Skeletal muscle cell (primary cell): ENCODE measurements at regions not wholly inside any gene's neighbourhood (a gene's known extent, or its start where the extent isn't known, plus 50 kb on each side); places are given as distances from the start of the nearest gene placed in this dataset.
"Not testable (repeated sequence)": the region's sequence is repeated elsewhere in the genome, so short reads cannot be mapped to it uniquely, and the experiment has no call there.

Experiments used
- DNase-seq: peaks from one replicate; pipeline ENCODE4 v3.0.0-alpha.2; 2010; ENCODE audit warnings: low read depth
- H3K4me3 ChIP-seq: 2 replicates; pipeline ENCODE4 v1.5.1; 2011; ENCODE audit warnings: low read depth, mild to moderate bottlenecking, control low read depth, low read length, moderate library complexity

DNA sequence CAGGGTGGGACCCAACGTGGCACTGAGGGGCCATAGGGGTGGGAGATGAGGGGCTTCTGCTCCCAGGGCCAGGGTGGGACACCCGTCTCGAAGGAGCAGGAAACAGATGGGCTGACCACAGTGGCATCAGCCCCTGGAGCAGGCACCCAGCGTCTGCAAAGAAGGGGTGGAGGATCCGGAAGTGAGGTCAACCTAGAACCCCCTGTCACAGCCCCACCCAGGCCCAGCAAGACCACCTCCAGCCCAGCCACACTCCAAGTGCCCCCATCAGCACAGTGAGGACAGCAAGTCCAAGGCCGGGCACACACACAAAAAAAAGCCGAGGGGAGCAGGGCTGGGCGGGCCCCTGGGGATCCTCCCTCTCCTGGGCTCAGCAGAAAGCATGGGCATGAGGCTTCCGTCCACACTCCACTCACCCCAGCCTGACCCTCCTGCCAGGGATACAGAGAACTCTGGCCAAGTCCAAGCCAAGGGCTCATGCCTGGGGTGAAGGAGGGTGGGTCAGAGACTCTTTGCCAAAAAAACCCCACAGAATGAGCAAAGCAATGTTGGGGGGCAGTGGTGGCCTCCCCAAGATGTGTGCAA, 111.0 kb downstream of the FOXL3 start:
- H3K4me3 ChIP-seq: no peak overlapping the region
- DNase-seq: no peak

DNA sequence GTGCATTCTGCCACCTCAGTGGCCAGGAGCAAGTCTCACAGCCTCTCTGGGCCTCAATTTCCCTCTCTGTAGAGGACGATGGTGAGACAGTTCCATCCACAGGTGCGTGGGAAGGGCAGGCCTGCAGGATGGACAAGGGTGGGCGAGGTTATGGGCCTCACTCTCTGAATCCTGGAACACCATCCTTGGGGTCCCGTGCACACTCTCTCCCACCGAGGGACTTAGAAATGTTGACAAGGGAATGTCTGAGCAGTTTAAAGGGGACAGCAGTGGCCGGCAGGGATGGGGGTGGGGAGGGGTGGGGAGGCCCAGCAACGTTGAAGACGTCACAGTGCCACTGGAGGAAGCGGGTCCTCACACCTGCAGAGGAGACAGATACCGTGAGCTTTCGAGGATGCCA, 111.5 kb downstream of the FOXL3 start:
- H3K4me3 ChIP-seq: no peak overlapping the region
- DNase-seq: no peak

DNA sequence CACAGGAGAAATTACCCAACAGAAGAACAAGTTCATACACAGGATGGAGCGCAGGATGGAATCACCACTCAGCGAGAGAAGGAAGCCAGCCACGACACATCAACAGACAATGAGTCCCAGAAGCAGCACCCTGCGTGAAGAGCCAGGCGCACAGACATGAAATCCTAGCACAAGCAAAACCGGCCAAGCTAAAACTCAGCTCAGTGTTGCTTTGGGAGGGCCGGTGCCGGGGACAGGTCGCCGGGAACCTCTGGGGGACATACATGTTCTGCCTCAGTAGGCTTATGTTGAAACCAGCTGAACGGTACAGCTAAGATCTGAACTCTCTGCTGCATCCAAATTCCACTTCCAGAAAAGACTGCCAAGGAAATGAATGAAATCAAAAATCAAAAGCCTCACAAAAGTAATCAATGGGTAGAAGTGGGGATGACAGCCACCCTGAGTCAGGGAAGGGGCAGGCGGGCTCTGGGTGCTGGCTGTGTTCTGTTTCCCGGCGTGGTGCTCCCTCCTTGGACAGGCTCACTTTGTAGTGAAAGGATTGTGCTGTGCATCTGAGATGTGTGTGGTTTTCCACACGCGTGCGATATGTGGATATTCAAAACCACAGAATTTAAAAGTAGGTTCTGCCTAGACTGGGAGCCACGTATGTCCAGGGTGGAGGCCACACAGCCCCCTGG, 114.7 kb downstream of the PDGFA start:
- DNase-seq: no peak
- H3K4me3 ChIP-seq: no peak overlapping the region

DNA sequence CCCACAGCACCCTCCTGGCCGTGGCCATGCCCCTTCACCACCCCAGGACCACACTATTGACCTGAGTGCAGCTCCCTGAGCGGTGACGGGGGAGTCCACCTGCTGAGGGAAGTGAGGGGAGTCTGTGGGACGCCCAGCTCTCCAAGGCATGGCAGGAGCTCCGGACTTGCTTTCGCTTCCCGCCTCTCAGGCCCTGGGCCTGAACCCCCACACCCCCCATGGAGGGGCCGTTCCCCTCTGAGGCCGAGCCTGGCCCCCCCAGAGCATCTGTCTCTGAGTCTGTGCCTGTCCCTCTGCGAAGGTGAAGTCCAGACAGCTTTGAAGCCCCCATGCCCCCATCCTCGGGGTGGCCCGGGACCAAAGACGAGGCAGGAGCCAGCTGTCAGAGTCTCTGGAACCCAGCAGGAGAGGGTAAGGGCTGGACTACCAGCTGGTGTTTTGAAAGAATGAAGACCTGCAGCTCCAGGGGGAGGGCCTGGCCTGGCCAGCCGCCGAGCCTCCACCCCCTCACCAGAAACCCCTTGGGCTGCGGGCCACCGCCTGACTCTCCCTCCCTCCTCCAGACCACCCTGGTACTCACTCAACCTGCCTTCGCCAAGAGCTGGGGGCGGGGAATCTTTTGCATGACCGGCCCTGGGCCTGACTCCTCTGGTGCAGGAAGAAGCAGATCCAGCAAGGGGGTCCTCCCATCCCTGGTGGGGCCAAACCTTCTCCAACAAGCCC, 114.0 kb downstream of the PDGFA start:
- H3K4me3 ChIP-seq: no peak overlapping the region
- DNase-seq: no peak

DNA sequence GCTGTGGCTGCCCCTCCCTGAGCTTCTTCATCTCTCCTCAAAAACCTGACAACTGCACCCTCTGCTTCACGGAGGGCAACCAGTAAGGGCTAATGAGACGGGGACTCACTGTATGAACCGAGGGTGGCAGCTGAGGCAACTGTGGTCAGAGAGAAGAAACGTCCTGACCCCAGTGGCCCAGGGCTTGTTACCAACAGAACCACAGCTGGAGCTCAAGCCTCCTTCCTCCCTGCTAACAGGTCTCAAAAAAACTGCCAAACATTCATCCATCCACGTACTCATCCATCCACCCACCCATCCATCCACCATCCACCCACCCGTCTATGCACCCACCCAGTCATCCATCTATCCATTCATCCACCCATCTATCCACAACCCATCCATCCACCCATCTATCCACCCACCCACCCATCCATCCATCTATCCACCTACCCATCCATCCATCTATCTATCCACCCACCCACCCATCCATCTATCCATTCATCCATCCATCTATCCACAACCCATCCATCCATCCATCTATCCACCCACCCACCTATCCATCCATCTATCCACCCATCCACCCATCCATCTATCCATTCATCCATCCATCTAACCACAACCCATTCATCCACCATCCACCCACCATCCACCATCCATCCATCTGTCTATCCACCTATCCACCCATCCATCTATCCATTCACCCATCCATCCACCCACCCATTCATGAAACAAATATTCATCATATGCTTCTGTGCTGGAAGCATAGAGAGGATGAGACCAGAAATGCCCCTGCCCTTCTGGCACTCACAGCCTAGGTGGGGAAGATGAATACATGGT, 111.7 kb downstream of the PDGFA start:
- no peak overlapping the region for H3K4me3 ChIP-seq
- no peak for DNase-seq

DNA sequence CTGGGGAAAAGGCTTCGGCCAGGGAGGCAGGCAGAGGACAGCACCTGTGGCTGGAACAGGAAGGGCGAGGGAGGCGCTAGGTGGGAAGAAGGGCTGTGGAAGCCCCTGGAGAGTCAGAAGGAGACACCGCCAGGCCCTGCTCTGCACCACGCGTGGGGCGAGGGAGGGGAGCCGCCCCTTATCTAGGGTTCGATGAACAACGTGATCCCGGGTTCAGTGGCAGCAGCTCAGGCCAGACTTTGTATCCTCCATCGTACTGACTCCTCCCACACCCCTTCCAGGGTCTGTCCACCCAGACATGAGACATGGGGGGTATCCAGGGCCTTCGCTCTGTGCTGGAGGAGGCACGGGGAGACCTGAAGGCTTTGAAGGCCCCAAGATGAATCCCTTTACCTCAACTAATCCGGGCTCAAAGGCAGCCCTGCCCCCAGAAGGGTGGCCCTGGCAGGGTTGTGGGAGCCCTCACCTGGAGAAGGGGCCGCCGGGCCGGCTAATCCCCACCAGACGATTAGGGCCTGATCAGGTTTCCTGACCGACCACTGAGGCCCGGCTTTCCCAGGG, 110.8 kb downstream of the PDGFA start:
- no peak overlapping the region for H3K4me3 ChIP-seq
- no peak for DNase-seq

DNA sequence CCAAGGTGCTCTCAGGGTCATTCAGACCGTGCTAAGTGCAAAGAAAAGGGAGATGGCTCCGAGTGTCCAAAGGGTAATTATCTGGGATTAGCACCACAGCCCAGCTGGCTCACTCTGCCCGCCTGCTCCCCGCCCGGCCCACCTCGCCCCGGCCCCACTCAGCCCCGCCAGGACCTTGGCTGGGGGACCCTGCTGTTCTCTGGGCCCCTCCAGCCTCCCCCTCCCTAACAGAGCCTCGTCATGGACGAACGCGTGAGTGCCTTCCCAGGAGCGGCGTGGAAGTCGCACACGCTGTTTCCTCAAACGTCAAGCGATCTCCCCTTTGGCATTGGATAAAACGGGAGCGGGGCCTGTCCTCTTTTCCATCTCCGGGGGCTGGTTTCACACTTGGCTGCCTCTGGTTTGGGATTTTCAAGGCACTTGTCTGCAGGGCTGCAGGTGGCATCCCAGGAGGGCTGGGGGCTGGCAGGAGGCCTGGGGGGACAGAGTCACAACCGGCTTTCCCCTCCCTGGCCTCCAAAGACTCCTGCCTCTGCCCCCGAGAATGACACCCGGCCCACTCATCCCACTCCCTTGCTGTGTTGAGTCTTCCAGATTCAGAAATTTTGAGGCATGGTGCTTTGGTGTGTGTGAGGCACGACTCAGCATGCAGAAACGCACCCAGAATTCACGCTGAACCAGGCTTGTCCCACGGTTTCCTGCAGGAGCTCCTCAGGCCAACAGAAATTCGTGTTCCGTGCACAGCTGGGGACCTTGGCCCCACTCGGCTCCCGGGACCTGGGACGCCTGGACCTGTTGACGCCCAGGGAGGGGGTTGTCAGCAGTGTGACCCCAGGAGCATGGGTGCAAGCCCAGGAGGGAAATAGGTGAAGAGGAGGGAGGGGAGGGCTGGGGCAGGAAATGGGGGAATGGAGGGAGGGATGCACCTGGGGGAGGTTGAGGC, 110.0 kb downstream of the PDGFA start:
- no peak for DNase-seq
- H3K4me3 ChIP-seq: no peak overlapping the region

DNA sequence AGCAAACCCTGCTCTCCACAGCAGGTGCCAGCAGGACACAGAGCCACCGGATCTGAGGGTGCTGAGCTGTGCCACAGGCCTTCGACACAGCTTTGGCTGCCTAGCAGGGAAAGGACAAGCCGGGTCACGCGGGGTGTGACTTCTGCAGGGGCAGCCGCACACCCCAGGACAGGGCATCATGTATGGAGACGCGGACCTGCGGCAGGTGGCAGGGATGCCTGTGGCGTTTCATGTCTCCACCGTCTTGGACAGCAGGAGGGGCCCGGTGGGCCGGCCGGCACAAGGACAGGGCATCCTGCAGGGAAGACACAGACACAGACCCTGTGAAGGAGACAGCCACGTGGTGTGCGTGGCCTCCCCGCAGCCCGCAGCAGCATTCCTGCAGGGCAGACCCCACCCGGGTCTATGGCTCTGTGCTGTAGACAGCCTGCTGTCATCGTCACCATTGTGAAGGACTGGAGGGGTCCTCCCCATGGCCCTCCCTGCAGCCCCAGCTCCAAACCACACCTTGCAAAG, 109.2 kb downstream of the PDGFA start:
- no peak for DNase-seq

DNA sequence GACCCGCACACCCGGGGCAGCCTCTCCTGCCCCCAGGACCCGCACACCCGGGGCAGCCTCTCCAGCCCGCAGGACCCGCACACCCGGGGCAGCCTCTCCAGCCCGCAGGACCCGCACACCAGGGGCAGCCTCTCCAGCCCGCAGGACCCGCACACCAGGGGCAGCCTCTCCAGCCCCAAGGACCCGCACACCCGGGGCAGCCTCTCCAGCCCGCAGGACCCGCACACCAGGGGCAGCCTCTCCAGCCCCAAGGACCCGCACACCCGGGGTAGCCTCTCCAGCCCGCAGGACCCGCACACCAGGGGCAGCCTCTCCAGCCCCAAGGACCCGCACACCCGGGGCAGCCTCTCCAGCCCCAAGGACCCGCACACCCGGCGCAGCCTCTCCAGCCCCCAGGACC, 108.5 kb downstream of the PDGFA start:
- not testable (repeated sequence) for H3K4me3 ChIP-seq, DNase-seq

More for the DNA sequence above, 109.2 kb downstream of the PDGFA start:
- no peak overlapping the region for H3K4me3 ChIP-seq

DNA sequence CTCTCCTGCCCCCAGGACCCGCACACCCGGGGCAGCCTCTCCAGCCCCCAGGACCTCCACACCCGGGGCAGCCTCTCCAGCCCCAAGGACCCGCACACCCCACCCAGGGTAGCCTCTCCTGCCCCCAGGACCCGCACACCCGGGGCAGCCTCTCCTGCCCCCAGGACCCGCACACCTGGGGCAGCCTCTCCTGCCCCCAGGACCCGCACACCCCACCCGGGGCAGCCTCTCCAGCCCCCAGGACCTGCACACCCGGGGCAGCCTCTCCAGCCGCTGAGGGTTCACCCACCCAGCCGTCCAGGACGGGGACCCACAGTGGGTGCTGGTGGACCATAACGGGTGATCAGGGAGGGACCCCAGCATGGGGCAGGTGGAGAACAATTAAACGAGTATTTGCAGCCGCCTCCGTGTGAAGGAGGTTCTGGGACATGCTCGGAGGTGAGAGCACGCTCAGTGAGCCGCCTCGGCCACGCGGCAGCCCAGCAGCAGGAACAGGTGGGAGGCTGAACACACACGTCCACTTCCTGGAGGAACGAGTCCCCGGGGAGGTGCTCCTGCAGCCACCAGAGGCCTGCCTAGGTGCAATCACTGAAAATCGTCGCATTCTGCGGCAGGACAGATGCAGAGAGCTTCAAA, 107.9 kb downstream of the PDGFA start:
- no peak for DNase-seq
- no peak overlapping the region for H3K4me3 ChIP-seq

DNA sequence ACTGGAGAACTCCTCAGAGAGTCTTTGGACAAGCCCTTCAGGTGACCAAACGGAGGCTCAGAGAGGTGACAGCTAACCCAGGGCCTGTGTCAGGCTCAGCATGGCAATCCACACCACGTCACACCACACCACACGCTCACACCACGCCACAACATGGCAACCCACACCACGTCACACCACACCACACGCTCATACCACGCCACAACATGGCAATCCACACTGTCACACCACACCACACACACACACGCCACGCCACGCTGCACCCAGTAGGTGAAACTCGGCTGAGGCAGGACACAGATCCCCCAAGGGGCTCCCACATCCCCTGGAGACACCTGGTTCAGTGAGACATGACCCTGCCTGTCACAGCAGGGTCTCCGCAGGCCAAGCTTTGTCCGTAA, 107.3 kb downstream of the PDGFA start:
- no peak for DNase-seq
- H3K4me3 ChIP-seq: no peak overlapping the region

DNA sequence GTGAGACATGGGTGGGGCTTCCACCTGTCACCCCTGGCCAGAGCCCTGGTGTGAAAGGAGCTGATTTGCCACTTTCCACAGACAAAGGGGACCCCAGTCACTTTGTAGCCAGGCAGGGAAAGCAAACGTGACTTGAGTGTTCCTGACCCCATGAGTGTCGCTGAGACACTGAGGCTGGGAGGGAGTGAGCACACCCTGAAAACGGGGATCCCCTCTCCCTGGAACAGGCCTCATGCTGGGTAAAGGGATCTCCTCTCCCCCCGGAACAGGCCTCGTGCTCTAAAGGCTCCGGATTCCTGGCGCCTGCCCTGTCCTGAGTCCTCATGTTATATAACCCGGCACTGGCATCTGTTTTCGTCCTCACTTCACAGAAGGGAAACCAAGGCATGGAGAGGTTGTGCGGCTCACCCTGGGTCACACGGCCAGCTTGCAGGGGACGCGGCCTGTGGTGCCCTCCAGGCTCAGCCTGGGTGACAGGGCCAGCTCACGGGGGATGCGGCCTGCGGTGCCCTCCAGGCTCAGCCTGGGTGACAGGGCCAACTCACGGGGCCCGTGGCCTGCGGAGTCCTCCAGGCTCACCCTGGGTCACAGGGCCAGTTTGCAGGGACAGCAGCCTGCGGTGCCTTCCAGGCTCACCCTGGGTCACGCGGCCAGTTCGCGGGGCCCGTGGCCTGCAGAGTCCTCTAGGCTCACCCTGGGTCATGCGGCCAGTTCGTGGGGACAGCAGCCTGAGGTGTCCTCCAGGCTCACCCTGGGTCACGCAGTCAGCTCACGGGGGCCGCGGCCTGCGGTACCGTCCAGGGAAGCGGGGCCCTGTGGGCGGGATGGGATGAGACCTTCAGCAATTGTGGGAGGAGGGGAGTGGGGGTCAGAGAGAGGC, 104.7 kb downstream of the PDGFA start:
- H3K4me3 ChIP-seq: no peak overlapping the region
- no peak for DNase-seq

DNA sequence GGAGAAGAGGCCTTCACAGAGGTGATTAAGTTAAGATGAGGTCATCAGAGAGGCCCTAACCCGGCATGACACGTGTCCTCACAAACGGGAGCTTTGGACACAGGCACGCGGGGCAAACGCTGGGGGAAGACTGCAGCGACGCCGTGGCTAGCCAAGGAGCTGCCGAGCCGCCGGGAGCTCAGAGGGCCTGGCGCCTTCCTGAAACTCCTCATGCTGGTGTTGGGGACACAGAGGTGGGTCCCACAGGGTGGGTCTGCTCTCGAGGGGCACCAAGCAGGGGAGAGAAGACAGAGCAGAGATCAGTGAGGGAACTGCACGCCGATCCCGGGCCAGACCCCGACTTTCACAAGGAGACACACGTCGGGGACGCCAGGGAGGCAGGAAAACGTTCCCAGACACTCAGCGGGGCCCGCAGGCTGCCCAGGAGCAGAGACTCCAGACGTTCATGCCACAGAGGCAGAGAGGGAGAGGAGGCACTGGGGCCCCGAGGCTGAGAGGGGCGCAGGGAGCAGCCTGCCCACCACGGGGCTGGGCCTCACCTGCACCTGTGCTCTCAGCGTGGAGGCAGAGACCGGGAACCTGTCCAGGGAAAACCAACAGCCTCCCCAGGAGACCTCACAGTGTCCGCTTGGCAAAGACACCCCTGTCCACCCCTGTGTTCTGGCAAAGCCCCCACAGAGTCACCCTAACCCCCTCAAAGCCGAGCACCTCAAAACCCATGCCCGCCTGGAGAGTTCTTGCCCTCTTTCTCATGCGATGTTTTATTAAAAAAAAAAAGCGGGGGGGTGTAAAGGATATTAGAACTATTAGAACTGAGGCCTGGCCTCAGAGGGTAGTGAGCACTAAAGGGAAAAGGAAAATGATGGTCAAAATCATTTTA, 103.8 kb downstream of the PDGFA start:
- H3K4me3 ChIP-seq: no peak overlapping the region
- no peak for DNase-seq

DNA sequence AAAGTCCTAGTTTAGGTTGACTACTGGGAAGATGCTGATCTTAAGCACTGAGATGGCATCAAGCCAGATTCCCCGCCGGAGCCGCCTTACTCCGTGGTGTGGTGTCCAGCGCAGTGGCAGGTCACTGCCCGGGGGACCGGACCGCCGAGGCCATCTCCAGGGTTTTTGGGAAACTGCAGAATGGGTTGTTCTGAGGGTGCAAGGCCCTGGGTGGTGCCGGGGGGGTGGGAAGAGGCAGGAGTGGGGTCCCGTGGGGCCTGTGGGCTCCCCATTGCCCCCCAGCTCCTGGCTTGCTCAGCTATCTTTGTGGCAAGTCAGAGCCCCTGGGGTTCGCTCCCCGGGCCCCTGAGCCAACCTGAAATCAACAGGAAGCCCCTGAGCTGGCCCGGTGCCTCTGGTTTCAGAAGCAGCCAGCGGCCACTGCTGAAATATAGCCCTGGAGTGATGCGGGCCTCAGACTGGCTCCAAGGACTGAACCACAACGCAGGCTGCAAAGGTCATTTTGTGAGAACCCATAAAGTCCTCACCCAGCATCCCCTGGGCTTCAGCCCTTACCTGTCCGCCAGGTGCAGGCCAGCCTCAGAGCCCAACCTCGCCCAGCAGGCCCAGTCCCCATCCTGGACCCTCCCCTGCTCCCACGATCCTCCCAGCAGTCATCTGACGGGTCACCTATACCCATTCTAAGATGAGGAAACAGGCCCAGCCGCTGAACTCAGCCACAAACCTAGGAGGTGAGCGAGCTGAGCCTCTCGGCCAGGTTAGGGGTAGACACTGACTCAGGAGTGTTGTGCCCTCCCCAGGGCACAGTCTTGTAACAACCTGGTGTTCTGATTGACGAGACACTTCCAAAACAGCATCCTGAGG, 102.7 kb downstream of the PDGFA start:
- no peak for DNase-seq
- no peak overlapping the region for H3K4me3 ChIP-seq

DNA sequence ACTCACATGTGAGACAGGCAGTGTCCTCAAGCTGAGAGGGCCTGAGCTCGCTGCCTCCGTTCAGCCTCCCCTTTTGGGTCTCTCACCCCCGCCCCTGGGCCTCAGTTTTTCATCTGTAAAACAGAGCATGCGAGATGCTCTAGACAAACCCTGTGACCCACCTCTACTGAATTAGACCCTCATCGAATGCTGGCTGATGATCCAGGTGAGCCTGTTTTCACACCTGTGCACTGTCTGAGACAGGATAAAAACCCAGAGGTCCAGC, 102.1 kb downstream of the PDGFA start:
- H3K4me3 ChIP-seq: no peak overlapping the region
- no peak for DNase-seq
